Hepatocyte (in vitro differentiated cells): ENCODE measurements at regions not wholly inside any gene's neighbourhood (a gene's known extent, or its start where the extent isn't known, plus 50 kb on each side); places are given as distances from the start of the nearest gene placed in this dataset.

Experiments used
- CTCF ChIP-seq: fragments of 200-600 bp; sonication (generic); IDR thresholded peaks from 2 replicates; pipeline ENCODE4 v1.5.1; 2016; ENCODE audit warnings: antibody characterized with exemption, mild to moderate bottlenecking; ENCODE audit not compliant: poor library complexity
- EZH2 ChIP-seq: fragments of 200-600 bp; sonication (generic); IDR thresholded peaks from 2 replicates; pipeline ENCODE4 v1.6.1; 2016; ENCODE audit warnings: antibody characterized with exemption, mild to moderate bottlenecking, borderline replicate concordance

GRCh38 chr12:58458102-58458501, 462.2 kb downstream of the LRIG3 start:
- TF ChIP-seq EZH2 (no peak), CTCF (no peak)
